CD4-positive, alpha-beta T cell treated with Interleukin-2 at 100 ng/mL for 4 hours (primary cell): ENCODE measurements at regions not wholly inside any gene's neighbourhood (a gene's known extent, or its start where the extent isn't known, plus 50 kb on each side); places are given as distances from the start of the nearest gene placed in this dataset.

Experiments used
- DNase-seq: peaks from one replicate; pipeline ENCODE4 v3.0.0-alpha.2; 2020; ENCODE audit warnings: low spot score

DNA sequence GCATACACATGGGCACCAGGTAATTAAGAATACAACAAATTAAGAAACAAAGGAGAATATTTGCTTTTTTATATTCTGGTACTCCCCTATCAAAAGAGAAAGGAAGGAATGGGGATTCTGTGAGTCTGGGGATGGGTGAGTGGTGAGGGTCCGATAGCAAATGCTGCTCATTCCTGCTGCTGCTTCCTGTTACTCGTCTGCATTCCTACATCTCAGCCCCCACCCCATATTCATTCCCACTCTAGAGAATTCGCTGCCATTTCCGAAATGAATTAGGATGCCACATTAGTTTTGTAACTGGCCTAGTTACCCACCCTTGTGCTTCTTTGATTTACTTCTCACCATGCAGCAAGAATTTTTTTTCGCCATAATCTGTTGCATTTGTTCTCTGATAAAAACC lies 1905.3 kb upstream of the PIK3C3 start:
- no peak for DNase-seq

DNA sequence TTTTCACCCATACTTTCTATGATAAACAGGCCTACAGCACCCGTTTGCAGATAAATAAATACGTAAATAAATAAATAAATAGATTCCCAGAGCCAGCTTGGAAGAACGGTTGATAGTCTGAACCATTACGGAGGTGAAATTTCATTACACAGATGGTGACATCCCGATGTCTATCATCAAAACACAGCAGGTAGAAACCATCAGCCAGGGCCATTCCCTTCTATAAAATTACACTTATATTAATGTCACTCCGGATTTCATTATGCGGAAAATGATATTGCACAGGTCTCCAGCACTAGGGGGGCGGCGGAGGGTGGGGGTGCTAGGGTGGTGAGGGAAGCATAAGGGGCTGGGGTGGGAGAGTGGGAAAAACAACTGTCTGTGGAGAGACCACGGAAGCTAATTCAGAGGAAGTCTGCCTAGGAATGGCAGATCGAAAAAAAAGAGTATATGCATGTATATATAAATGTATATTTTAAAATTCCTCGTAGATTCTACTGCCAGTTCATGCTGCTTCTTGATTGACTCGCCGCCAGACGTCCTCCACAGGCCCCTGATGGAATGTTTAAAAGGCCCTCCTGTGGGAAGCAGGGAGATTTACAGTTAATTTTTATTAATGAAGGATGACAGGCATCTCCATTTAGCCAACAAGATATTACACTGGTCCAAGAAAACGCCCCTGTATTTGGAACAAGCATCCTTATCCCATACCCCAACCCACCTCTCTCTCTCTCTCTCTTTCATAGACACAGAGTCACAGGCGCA lies 1906.0 kb upstream of the PIK3C3 start:
- DNase-seq: no peak

DNA sequence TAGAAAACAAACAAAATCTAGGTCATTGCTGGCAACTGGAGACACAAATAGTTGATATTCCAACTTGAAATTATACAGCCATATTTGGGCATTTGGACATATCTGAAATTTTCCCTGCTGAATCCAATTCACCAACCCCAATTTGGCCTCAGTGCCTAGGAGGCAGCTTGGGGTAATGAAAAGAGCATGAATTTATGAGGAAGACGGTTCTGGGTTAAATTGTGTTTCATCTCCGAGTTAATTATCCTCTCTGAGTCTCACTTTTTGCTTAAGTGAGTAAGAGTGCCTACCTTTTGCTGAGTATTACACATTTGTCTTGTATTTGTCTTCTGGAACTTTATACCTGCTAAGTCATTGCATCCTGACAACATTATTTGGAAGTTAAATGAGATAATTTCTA lies 1906.8 kb upstream of the PIK3C3 start:
- DNase-seq: no peak

DNA sequence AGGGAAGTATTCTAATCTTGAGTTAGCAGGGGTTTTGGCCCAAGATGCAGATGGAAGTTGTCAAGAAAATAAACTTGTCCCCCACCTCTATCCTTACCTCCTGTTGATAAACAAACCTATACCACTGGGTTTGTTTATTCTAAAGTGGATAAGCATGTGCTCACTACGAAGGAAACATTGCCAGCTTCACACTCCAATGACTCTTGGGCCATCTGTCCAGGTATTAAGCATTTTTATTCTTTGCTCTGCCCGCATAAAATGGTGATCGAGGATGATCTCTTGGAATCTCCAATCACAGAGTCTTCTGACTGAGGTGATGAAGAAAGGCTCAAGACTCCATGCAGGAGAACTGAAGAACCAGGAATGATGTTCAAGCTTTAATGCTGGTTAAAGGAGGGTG lies 1908.4 kb upstream of the PIK3C3 start:
- DNase-seq: no peak

DNA sequence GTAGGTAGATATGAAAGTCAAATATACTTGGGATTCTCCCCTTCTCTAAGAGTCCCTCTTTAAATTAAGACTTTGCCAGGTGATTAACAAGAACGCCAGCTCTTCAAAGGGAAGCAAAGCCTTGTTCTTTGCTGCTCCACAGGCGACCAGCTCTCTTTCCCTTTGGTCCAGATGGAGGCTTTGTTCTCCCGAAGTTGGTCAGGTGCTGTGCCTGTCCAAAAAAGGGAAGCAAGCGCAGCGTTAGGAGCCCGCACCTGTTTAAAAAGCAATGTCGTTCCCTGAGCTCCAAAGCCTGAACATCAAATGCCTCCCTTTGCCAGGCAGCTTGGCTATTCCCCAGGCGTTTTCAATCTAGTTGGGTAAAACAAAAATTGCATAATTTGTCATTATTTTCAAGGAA lies 1913.1 kb upstream of the PIK3C3 start:
- DNase-seq: no peak

DNA sequence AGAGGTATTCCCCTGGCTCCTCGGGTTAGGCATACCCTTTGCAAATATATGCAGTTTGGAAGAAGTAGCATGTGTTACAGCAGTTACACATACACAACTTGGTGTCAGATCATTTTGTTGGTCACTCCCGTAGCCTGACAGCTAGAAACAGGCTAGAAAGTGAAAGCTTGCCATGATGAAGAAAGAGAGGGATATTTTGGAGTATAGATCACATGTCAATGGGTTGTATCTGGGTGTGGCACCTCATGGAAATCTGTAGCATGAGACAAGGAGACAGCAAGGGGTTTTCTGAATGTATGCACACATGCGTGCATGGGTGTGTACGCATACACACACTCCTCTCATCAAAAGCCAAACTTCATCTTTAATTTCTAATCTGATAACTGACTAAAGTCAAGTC lies 1914.5 kb upstream of the PIK3C3 start:
- no peak for DNase-seq

DNA sequence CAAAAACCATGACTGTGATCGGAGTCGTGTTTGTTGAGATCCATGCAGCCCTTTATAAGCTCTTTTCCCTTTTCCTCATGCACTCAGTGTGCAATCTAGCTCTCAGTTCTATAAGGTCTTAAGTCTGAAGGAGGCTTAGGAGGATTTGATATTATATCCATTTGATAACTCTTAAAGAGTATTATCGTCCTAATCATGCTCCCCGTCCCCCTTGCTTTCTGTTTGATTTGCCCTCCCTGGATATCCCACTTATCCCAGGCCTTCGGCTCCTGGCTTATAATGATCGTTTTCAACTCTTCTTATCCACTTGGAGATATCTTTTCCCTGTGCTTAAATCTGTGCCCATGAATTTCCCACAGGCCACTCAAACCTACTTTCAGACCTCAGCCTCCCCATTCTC lies 1917.7 kb upstream of the PIK3C3 start:
- no peak for DNase-seq

DNA sequence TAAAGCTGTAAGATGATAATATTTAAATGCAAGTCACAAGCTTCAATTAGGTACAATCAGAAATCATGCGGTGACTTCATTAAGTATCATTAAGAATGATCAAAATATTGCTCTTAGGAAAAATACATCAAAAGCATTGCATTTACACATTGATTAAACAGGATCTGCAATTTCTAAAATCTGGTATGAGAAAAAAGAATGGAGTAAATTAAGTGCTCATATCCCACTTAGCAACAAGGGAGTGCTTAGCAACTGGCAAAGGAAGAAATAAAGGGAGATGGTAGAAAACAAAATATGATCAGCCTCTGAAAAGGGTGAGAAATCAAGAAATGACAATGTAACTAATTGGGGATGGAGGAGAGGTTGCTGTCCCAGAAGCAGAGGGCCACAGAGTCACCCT lies 1918.2 kb upstream of the PIK3C3 start:
- no peak for DNase-seq

DNA sequence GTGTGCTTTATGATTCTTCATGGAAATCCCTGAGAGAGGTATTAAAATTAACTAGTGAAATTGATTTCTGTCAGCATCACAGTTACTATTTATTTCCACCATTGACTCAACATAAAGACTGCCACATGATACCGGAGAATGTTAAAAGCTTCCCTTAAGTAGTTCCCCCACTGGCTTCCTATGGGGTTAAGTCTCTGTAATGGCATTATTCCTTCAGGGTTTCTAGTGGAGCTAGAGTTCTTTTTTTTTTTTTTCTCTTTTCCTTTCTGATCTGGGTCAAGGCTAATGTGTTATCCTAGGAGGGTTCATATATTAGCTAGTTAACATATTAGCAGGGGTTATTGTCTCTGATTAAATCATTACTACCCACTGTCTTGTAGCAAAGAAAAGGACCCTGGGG lies 1919.1 kb upstream of the PIK3C3 start:
- no peak for DNase-seq

DNA sequence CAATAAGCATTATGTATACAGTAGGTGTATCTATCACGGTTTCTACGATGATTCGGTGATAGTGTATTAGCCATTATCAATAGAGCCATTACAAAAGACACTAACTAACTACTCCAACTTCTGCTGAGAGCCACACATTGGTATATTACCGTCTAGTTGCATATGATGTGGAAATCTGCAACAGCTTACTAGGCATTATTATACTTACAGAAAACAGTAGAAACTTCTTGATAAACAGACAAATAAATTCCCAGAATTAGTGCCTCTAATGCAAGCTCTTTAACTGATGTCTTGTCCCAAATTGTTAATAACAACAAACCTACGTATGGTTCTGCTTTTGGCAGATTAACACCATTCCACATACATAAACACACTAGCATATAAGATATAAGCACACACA lies 1923.0 kb upstream of the PIK3C3 start:
- DNase-seq: no peak

DNA sequence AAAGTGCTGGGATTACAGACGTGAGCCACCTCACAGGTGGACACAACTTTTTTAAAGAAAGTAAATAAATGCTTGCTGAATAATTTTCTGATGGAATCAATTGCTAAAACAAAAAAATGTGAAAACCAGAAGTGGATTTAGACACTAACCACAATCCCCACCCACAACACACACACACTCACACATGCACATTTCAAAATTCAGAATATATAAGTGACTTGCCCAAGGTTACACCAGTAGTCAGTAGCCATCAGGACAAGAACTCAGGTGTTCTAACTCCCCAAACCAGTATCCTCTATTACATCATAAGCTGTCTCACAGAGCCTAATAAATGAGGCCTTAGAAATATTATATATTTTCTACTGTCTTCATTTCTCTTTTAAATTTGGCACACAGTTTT lies 1923.6 kb upstream of the PIK3C3 start:
- no peak for DNase-seq

DNA sequence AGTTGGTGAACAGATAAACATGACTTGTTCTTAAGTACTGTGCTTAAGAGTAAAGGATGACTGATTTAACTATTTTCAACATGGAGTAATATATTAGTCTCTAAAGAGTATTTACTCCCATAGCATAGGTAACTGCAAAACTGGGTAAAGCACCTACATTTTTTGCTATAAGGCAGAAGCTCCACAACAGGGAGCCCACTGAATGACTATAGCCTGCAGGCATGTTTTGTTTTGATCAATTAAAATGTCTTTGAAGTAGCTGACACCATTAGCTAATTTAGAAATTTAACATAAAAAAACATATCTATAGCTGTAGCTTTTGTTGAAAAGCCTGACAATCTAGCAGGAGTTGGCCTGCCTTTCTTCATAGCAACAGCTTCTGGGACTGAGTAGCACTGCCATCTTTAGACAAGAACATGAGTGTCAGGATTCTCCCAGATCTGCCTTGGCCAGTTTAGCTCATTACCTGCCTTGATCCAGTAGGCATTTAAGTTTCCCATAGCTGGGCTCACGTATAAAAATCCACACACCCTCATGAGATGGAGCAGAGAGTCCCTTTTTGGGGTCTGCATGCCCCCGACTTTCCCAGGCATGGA lies 1935.1 kb upstream of the PIK3C3 start:
- DNase-seq: no peak

DNA sequence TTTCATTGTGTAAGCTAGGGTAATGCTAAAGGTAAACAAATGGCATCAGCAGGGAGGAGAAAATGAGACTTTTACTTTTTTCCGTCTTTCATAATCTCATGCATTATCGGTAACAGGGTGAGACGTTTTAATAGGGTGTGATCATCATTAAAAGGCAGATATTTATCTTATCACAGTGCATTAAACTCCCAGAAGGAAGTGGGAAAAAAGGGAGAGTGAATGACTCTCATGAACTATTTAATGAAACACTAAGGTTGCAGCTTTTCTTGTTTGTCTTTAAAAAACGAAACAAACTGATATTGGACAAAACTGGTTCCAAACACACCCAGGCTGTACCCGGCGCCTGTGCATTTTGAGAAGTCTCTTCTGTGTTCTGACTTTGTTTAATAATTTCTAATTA lies 1936.8 kb upstream of the PIK3C3 start:
- DNase-seq: no peak

DNA sequence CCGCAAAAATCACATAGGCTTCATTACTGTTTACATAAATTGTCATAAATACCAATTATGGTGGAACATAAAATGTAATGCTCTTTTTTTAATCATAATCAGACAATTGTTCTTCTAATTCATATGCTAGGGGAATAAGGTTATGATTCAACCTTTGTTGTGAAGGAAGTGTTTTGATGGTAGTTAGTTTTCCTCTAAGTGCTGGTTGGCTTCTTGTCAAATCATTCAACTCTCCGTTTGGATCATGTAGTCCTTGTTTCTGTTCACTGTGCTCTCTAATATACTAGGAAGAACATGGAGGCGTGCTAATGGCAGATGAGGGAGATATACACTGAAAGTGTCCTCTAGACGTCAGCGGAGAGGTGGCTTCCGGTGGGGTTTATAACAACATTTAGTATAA lies 1938.0 kb upstream of the PIK3C3 start:
- no peak for DNase-seq

DNA sequence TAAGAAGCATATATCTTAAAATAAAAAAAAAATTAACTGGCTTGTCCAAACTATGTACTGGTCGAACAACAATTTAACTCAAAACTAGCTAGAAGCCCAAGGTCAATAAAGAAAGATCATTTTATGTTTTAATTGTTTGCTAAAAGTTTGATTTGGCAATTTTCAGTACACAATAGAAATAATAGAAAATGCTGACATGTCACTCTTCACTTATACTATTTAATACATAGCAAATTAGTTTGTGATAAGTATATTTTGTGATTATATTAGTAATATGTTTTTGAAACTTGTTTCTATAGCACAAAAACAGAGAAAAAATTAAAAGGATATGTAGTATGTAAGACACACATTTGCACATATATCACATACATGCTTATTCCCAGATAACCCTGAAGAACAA lies 1938.6 kb upstream of the PIK3C3 start:
- DNase-seq: no peak

DNA sequence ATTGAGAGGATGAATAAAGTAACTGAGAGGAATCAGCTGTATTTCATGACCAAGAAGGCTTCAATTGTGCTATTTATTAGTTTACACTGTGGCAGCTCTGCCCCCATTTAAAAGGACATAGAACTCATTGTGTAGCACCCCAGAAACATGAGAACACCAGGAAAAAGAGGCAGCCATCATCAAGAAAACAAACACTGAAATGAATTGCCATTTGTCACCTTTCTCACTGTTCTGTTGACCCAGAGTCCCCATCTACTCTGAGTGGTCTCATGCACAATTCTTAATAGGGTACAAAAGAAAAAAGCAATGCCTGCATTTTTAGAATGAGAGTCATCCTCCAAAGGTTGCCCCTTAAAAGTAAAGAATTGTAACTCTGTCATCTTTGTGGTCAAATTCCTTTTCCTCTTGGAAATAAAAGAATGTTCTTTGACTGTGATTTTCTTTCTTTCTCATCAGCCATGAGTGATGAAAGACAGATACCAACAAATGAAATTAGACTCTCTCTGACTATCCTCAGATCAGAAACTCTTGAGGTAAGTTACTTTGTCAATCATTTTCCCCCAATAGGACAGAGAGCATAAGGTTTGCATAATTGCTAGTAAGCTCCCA lies 1941.9 kb upstream of the PIK3C3 start:
- DNase-seq: no peak

DNA sequence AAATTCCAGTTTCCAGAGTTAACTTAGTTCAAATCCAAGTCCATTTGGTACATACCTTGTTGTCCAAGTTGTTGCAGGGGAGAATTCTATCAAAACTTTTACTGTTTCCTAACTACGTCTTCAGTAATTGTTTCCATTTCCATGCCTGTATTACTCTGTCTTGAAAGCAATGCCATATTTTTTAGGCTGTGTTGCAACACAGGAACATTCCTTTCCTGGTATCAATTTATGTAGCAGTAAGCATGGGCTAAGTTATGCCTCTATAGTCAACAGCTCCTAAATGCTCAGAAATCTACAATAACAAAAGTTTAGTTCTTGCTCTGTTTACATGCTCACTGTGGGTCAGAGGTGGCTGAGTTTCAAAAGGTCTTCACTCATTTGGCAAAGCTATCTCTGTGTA lies 1943.8 kb upstream of the PIK3C3 start:
- DNase-seq: no peak

DNA sequence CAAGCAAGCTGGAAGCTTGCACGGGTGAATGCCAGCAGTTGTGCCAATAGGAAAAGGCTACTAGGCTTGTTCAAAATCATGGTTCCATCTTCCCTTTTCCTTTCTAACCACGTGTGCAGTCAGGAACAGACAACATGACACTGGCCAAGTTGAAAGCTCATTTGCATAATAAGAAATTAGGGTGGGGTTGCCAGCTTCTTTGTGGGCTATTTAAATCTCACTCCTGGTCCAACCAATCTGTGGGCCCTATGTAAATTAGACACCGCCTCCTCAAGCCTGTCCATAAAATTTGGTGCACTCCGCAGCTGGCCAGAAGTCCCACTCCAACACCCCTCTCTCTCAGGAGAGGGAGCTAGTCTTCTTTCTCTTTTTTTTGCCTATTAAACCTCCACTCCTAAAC lies 1948.4 kb upstream of the PIK3C3 start:
- no peak for DNase-seq

DNA sequence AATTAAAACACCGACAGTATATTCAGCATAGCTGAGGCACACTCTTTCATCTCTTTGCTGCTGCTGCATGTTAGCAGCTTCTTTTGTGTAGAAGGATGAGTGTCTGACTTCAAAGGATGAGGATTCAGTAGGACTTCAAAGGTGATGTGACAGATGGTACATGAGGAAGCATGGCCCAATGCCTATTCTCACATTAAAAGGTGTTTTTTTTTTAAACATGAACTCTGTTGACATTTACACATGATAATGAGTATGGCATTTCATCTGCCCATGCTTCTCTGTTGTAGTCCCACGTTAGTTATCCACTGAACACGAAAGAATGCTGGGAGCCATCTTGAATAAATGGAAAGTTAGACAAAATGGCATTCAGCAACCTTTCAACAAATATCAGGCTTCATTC lies 1950.8 kb upstream of the PIK3C3 start:
- no peak for DNase-seq

DNA sequence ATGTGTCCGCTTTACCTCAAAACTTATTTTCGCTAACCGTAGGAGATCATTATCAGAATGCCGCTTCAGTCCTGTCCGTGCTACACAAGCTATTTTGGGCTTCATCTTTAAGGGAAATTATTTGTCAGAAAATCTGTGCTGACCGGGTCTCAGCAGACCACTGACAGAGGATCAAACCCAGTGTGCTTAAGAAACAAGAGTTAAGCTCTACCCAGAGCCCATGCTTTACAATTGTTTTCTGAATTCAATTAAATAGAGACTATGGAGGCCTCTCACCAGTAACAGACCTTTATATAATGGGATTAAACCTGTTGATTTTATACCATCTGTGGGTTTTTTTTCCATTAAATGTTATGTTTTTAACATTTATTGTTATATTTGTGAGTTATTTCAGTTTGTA lies 1956.7 kb upstream of the PIK3C3 start:
- DNase-seq: no peak

DNA sequence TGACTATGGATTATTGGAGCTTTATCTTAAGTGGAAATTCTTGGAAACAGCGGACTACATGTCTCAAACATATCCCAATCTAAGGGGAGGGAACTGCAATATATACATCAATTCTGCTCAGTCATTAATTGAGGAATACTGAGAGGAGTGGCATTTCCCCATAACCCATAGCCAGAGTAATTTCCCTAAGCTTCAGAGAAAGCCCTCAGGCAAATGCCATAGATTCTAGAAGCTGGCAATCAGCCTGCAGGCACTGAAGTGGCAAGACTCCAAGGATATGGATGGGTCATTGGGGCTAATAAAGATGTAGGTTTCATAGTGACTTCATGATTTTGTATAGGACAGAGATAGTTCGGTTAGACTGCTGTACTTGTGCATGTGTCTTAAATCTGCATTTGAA lies 1960.5 kb upstream of the PIK3C3 start:
- DNase-seq: no peak

DNA sequence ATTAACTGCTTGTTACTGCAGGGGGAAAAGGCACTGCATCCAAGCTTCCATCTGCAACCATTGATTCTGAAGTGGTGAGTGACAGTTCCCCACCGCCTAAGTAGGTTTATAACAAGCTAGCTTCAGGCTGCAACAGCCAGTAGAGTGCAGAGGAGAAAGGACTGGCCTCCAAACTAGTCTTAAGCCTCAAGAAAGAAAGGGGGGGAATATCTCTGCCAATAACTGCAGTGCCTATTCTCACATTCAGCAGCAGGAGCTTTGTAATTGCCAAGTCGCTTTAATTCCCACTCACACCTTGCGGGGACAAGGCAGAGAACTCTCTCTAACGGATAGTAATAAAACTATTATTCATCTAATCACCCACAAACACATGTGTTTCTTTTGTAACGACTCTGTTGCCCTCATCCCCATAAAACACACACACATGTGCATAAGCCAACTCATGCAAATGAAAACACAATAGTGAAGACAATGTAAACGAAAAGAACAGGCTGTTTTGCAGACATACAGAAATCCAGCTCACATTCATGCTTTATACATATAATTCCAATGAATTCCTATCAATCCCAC lies 1963.3 kb upstream of the PIK3C3 start:
- DNase-seq: no peak

DNA sequence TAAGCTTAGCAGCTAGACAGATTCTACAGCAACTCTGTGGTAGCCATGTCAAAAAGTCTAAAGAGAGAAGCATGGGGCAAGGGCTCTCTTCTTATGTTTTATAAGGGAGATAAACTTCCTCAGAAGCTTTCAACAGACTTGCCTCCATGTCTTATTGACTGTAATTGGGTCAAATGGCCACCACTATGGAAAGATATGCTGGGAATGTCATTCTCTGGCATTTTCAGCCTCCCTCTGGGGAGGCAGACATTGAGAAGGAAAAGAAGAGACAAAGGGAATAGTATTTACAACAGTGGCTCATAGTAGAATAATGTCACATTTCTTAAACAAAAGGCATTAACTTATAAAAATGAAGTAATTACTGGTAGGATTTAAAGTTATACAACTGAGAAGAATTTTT lies 1964.5 kb upstream of the PIK3C3 start:
- no peak for DNase-seq

DNA sequence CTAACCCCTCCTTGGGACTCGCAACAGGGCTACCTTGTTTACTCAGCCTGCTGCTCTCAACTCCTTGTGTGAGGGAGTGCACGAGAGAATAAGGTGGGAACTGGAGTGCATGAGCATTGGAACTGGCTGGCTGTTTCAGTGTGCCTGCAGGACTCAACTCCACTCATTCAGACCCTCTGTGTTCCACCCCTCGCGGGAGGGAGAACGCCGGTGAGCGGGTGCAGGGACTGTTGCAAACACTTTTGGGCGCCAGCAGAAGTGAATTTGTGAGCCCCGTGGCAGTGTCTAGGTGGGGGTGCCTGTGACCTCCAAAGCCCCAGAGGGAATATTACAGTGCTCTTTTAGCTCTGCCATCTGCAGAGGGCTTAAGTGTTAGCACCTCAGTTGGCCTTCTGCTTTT lies 1978.3 kb upstream of the PIK3C3 start:
- no peak for DNase-seq
